Subcutaneous abdominal adipose tissue (tissue), 5 donors: ENCODE measurements at regions not wholly inside any gene's neighbourhood (a gene's known extent, or its start where the extent isn't known, plus 50 kb on each side); places are given as distances from the start of the nearest gene placed in this dataset.

Experiments used
- H3K27ac ChIP-seq: one replicate; pipeline ENCODE4 v1.7.0; 2013; ENCODE audit warnings: low read depth, mild to moderate bottlenecking, inconsistent platforms, low read length, moderate library complexity
- H3K27me3 ChIP-seq, 5 donors: one replicate each; pipeline ENCODE4 v1.7.0; 2013; ENCODE audit warnings: low read length in 5 of 5, inconsistent platforms in 1 of 5; ENCODE audit not compliant: control insufficient read depth in 5 of 5, insufficient read depth in 4 of 5
- H3K36me3 ChIP-seq, 5 donors: one replicate each; pipeline ENCODE4 v1.7.0; 2013; ENCODE audit warnings: low read length in 5 of 5; ENCODE audit not compliant: control insufficient read depth in 5 of 5, insufficient read depth in 5 of 5
- H3K4me1 ChIP-seq, 5 donors: one replicate each; pipeline ENCODE4 v1.7.0; 2013; ENCODE audit warnings: low read length in 5 of 5, mild to moderate bottlenecking in 3 of 5, moderate library complexity in 1 of 5; ENCODE audit not compliant: control insufficient read depth in 5 of 5, insufficient read depth in 5 of 5
- H3K4me3 ChIP-seq, 5 donors: one replicate each; pipeline ENCODE4 v1.7.0; 2013; ENCODE audit warnings: low read length in 5 of 5, low read depth in 1 of 5
- H3K9ac ChIP-seq, 5 donors: one replicate each; pipeline ENCODE4 v1.7.0; 2013; ENCODE audit warnings: low read length in 5 of 5, mild to moderate bottlenecking in 4 of 5, moderate library complexity in 3 of 5
- H3K9me3 ChIP-seq, 5 donors: one replicate each; pipeline ENCODE4 v1.7.0; 2013; ENCODE audit warnings: low read length in 5 of 5; ENCODE audit not compliant: control insufficient read depth in 5 of 5
- donor health status: healthy.
- donor health status: healthy.
- donor health status: healthy.
- donor health status: healthy.
- donor health status: healthy.

DNA sequence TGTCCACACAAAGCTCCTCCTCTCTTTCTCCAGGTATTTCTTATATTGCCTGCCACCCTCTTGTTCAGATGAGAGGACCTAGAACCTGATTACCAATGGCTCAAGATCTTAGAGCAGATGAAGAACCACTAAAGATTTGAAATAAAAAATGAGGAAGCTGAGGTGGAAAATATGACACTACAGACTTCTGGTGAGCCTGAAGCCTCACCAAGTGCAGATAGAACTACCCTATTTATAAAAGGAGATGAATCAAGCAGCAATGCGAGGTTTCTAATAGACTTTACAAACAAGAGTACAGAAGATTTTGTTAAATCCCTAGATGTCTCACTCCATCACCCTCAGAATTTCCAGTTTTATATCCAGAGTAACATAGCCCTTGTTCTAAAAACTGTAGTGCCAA, 345.8 kb downstream of the TBC1D4 start:
- no peak overlapping the region for H3K4me3 ChIP-seq
- H3K9ac ChIP-seq, result no peak overlapping the region
- H3K9me3 ChIP-seq, result peaks cover 4 to 20% (median 17%) of the 10 kb centered on the region in 5 donors
- no peak overlapping the region for H3K27ac ChIP-seq
- no peaks in the 10 kb centered on the region for H3K27me3 ChIP-seq
- no peaks in the 10 kb centered on the region for H3K4me1 ChIP-seq
- H3K36me3 ChIP-seq, result no peaks in the 10 kb centered on the region

- Histone ChIP-seq H3K9me3 (peaks cover 4 to 20% (median 17%) of the 10 kb centered on the region in 5 donors), H3K4me3 (no peak overlapping the region)
Observed at GRCh38 chr13:75135325-75135825, 346.6 kb downstream of the TBC1D4 start.

GRCh38 chr13:75132701-75133695, 349.0 kb downstream of the TBC1D4 start:
- Histone ChIP-seq H3K4me1 (no peaks in the 10 kb centered on the region), H3K9me3 (peaks cover 2 to 11% (median 5%) of the 10 kb centered on the region in 5 donors), H3K9ac (no peak overlapping the region), H3K27ac (no peak overlapping the region), H3K4me3 (no peak overlapping the region), H3K27me3 (no peaks in the 10 kb centered on the region), H3K36me3 (no peaks in the 10 kb centered on the region)

More at GRCh38 chr13:75135325-75135825, 346.6 kb downstream of the TBC1D4 start:
- Histone ChIP-seq H3K27me3 (no peaks in the 10 kb centered on the region), H3K27ac (no peak overlapping the region), H3K36me3 (no peaks in the 10 kb centered on the region), H3K9ac (no peak overlapping the region), H3K4me1 (no peaks in the 10 kb centered on the region)

- Histone ChIP-seq H3K4me1 (no peaks in the 10 kb centered on the region), H3K4me3 (no peak overlapping the region), H3K36me3 (no peaks in the 10 kb centered on the region), H3K27me3 (no peaks in the 10 kb centered on the region), H3K27ac (no peak overlapping the region), H3K9ac (no peak overlapping the region), H3K9me3 (no peaks in the 10 kb centered on the region)
Observed at GRCh38 chr13:75129331-75129730, 352.6 kb downstream of the TBC1D4 start.

DNA sequence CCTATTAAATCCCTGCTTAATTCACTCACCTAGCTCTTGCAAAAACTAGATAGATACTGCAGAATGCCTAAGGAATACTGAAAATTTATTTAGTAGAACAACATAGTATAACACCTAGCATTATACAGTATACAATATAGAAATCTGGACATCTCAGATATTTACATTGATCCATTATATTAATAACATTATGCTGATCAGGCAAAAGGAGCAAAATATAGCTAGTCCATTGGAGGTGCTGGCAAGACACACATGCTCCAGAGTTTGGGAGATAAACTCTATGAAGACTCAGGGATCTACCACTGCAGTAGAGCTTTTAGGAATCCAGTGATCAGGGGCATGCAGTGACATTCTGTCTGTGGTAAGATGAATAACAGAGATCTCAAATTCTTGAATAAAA, 357.6 kb downstream of the TBC1D4 start:
- Histone ChIP-seq H3K9me3 (no peaks in the 10 kb centered on the region), H3K4me3 (no peak overlapping the region), H3K27ac (no peak overlapping the region), H3K4me1 (no peaks in the 10 kb centered on the region), H3K27me3 (no peaks in the 10 kb centered on the region), H3K36me3 (no peaks in the 10 kb centered on the region), H3K9ac (no peak overlapping the region)

DNA sequence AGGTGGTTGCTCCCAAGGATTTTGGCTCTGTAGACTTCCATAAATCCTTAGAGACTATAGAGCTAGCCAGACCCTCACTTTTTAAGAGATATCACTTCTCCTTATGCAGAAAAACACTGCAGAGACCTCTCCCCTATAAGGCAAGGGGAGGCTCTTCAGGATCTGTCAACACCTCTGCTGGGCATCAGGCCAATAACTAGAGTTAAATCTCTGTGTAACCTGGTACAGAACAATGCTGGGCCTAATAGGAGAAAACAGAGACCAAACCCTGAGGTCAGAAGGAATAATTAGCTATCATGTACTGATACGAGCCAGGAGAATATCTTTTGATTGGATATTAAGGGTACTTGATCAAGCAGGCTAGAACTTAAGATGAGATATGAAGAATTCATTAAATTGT, 358.5 kb downstream of the TBC1D4 start:
- Histone ChIP-seq H3K27me3 (no peaks in the 10 kb centered on the region), H3K9ac (no peak overlapping the region), H3K4me3 (no peak overlapping the region), H3K27ac (no peak overlapping the region), H3K4me1 (no peaks in the 10 kb centered on the region), H3K9me3 (no peaks in the 10 kb centered on the region), H3K36me3 (no peaks in the 10 kb centered on the region)

DNA sequence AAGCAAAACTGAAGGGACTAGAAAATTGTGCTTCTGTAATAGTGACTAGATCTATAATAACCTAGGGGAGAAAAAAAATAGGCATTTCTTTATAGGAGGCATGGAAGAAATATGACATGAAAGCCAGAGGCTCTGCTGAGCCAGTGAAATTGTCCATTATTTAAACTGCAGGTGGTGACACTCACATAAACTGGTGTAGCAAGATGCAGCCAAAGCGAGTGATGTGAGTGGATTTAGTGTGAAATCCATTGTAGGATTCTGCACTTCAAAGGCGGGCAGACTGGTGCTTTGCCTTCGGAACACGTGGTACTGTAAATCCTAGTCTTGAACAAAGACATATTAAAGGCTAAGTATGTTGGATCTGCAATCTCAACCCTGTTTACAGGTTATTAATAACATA, 361.9 kb downstream of the TBC1D4 start:
- H3K4me3 ChIP-seq, result no peak overlapping the region
- no peaks in the 10 kb centered on the region for H3K27me3 ChIP-seq
- no peak overlapping the region for H3K9ac ChIP-seq
- no peaks in the 10 kb centered on the region for H3K9me3 ChIP-seq
- H3K27ac ChIP-seq, result no peak overlapping the region
- no peaks in the 10 kb centered on the region for H3K36me3 ChIP-seq
- no peaks in the 10 kb centered on the region for H3K4me1 ChIP-seq

DNA sequence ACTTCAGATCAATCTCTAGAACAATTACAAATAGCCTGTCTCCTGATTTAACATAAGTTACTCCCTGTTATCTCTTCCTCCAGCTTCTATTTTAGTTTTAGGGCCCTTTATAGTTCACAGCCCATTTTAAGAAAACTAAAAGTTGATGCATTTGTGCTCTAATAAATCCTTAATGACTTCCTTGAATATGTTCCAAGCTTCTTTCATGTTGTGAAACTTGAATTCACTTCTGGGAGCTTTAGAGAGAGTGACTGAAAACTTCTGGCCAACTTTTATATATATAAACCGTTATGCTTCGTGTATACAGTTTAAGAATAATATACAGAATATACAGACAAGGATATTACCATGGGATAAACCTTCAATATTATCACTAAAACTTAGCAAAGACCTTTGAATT, 366.8 kb downstream of the TBC1D4 start:
- Histone ChIP-seq H3K36me3 (no peaks in the 10 kb centered on the region), H3K27ac (no peak overlapping the region), H3K27me3 (no peaks in the 10 kb centered on the region), H3K9ac (no peak overlapping the region), H3K4me3 (no peak overlapping the region), H3K4me1 (no peaks in the 10 kb centered on the region), H3K9me3 (peaks cover 0 to 3% (median 0%) of the 10 kb centered on the region in 5 donors)

- Histone ChIP-seq H3K27ac (no peak overlapping the region), H3K9ac (no peak overlapping the region), H3K27me3 (no peaks in the 10 kb centered on the region), H3K36me3 (no peaks in the 10 kb centered on the region), H3K9me3 (peaks cover 0 to 8% (median 0%) of the 10 kb centered on the region in 5 donors), H3K4me1 (no peaks in the 10 kb centered on the region), H3K4me3 (no peak overlapping the region)
Observed at GRCh38 chr13:75103976-75104375, 378.0 kb downstream of the TBC1D4 start.

GRCh38 chr13:75102001-75102716, 379.8 kb downstream of the TBC1D4 start:
- H3K4me1 ChIP-seq, result no peaks in the 10 kb centered on the region
- no peak overlapping the region for H3K27ac ChIP-seq
- peaks cover 0 to 8% (median 0%) of the 10 kb centered on the region in 5 donors for H3K9me3 ChIP-seq
- H3K9ac ChIP-seq, result no peak overlapping the region
- no peaks in the 10 kb centered on the region for H3K36me3 ChIP-seq
- no peak overlapping the region for H3K4me3 ChIP-seq
- H3K27me3 ChIP-seq, result no peaks in the 10 kb centered on the region
